GM21576 (cell line): ENCODE measurements at regions not wholly inside any gene's neighbourhood (a gene's known extent, or its start where the extent isn't known, plus 50 kb on each side); places are given as distances from the start of the nearest gene placed in this dataset.
"Not testable (repeated sequence)": the region's sequence is repeated elsewhere in the genome, so short reads cannot be mapped to it uniquely, and the experiment has no call there.

Source experiments
- ATAC-seq: cut with Tn5 transposase; IDR thresholded peaks from one replicate; pipeline ENCODE4 v1.9.1; 2021; ENCODE audit warnings: mild to moderate bottlenecking, moderate library complexity; ENCODE audit not compliant: unreplicated experiment

DNA sequence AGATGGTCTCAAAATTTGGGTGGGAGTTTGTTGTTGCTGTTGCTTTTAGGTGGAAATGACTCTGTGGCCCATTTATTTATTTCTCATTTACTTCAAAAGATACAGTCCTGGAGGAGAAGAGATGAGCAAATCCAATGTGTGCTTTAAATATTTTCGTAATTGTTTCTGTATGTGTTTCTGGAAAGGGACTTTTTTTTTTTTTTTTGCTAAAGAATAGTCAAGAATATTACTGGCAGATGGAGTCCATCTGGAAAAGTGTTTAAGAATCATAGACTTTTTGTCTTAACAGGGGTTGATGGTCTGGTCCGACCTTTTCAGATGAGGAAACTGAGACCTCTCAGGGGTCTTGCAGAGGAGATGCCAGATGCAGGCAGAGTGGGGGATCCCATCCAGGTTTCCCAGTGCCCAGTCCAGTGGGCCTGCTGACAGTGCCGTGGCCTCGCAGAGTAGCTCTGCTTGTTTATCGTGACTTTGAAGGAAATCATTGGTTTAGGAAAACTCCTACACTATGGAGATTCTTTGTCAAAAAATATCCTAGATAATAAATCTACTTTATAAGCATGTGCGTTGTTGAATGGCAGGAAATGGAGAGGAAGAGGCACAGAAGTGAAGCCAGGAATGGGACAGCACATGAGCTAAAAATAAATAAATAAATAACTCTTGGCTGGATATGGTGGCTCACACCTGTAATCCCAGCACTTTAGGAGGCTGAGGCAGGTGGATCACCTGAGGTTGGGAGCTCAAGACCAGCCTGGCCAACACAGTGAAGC is 164.3 kb upstream of the SVIL start:
- ATAC-seq, result no peak

DNA sequence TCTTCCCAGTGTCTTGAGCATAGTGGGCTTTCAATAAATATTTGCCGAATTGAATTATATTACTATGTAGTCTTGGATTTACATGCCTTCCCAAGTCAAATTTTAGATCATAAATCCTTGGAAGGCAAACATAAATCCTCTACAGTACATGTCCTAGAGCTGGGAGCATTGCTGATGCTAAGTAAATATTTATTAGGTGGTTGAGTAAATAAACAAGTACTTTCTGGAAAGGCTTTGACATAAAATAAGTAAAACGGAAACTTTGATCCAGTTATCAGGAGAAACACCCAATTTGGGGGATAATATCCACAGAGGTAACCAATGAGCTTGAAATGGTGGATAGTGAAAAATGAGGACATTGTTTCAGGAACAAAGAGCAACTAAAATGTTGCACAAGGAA is 162.8 kb upstream of the SVIL start:
- ATAC-seq, result no peak

DNA sequence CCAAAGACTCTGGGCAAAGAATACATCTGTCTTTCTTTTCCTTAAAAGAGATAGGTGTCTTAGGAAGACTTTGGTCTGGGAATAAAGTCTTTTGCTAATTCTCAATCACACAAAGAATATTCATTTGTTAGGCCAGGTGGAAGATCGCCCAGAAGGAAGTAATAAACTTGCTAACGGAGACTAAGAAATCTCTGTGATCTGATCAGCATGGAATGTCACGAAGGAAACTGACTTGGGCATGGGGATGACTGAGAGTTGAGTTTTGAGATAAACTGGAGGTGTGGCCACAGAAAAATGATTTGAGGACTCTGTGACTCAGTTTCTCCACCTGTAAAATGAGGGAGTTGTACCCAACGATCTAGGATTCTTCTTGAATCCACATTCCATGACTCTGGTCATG is 161.1 kb upstream of the SVIL start:
- no peak for ATAC-seq

DNA sequence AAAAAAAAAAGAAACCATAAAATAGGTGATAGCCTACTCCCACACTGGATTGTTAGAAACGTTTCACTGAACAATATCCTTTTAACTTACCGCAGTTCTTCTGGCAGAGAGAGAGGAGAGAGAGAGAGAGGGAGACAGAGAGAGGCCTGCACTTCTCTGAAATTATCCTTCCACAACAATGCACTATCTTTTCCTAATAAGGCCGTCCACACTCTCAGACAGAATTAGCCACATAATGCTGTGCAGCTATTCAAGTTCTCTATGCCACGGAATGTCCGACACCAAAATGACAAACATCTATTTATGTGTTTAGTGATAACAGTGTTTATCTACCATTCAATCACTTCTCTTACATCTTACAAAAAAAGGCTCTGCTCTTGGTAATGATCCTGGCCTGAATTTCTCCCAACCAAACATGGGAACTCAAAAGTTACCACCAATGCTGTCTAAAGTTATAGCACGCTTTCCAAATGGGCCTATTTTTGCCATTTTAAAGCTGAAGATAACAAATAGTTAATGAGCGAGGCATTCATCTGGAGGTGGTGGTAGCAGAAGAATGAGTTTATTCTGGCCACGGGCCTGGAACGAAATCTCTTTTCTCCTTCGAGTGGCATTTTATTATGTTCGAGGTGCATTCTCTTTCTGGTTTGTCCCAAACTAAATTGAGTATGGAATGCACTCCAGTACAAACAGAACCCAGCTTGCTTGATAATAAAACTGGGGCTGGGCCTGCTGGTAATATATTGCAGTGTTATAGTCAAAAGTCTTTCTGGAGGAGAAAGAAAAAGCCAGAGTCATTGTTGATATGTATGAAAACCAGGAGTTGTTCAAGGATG is 160.2 kb upstream of the SVIL start:
- no peak for ATAC-seq

DNA sequence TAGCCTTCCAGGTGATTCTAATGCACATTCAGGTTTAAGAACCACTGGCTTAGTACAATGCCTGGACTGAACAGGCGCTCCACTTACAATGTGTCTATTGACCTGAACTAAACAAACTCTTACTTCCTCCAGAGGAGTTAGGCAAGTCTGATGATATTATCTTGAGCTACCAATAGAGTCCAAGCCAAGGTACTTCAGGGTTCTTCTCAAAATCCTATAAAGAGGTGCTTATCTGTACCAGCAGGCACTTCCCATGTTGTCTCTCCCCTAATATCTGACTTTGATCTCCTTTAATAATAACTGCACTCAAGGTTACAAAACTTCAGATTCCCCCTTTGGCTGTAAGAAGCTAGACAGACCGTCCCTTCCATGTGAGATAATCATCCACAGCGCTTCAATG is 157.0 kb upstream of the SVIL start:
- ATAC-seq, result no peak

DNA sequence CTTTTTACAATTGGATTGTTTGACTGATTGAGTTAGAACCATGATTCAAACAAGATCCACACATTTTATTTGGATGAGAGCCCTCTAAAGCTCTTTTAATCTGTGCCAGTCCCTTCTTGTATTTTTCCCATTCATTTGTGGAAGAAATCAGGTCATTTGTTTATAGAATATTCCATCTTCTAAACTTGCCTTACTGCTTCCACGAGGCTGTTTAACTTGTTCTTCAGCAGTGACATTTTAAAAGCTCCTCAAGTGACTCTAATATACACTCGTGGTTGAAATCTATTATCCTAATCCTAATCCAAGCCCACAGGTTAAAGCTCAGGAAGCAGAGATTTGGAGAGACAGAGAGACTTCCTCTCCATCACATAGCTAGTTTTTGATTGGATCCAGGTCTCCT is 155.4 kb upstream of the SVIL start:
- no peak for ATAC-seq

DNA sequence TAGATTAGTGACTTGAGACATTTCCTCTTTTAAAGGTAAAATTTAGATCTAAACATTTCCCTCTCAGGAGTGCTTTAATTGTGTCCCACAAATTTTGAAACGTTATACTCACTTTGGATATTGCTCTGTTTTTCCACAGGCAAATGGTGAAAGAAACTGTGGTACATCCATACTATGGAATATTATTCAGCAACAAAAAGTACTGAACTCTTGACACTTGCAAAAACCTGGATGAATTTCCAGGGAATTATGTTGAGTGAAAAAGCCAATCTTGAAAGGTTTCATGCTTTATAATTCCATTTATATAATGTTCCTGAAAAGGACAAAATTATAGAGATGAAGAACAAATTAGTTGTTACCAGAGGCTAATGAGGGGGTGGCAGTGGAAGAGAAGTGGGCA is 153.3 kb upstream of the SVIL start:
- no peak for ATAC-seq

DNA sequence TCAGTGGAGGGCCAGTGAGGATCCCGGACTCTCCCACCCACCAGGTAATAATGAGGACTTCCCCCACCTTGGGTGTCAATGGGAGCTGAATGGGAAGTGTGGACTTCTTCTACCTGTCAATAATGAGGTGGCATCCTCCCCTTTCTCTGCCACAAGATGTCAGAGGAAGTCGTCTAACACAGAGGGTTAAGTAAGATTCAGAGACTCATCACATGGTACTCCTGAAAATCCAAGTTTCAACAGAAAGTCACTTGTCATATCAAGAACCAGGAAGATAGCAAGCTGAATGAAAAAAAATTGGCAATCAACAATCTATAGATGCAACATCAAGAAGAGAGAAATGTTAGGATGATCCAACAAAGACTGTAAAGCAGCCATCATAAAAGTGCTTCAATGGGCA is 150.9 kb upstream of the SVIL start:
- ATAC-seq, result no peak

DNA sequence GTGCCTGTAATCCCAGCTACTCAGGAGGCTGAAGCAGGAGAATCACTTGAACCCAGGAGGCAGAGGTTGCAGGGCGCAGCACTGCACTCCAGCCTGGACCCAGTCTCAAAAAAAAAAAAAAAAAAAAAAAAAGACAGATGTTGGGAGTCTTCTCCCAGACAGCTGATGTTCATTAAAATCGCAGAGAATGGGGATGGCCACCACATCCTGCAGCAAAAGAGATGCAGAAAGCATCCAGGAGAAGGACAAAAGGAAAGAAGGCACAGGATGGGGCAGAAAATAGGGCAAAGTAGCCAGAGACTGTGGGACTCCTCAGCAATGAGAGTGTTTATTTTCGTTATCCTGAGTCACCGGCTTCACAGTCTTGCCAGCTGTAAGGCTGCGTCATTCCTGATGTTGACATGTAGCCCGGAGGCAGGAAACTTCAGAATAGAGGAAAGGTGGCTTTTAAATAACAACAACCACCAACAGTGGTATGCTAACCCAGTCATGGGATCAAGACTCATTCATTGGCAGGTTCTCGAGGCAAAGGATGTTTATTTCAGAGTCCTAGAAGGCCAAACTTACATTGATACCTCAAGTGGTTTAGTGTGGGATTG is 149.5 kb upstream of the SVIL start:
- ATAC-seq, result no peak

DNA sequence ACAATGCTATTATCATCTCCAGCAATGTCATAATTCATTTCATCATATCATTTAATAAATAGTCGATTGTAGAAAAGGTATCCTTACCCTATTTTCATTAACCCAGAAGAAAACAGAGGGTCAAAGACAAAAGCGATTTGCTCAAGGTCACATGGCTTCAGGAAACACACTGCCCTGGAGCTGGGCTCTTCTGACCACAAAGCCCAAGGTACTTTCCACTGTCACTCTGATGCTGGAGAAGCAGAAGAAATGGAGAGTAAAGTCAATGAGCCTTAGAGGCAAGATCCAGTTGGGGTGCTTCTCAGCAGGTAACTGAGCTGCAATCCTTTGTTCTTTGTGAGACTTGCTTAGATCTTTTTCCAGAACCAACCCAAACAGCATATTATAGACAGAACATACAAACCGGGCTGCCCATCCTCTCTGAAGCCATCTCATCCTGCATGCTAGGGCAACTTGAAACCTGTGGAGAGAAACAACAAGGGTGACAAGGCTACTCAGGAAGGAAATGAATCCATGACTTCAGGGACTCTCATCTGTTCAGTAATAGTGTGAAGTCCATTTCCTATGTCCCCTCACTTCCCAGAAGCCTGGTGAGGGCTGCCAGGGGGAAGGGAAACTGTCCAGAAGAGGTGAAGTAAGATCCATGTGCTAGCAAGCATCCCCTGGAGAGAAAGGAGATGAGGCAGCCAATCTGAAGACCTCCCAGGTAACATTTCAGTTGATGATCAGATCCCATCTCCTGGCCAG is 148.6 kb upstream of the SVIL start:
- no peak for ATAC-seq

DNA sequence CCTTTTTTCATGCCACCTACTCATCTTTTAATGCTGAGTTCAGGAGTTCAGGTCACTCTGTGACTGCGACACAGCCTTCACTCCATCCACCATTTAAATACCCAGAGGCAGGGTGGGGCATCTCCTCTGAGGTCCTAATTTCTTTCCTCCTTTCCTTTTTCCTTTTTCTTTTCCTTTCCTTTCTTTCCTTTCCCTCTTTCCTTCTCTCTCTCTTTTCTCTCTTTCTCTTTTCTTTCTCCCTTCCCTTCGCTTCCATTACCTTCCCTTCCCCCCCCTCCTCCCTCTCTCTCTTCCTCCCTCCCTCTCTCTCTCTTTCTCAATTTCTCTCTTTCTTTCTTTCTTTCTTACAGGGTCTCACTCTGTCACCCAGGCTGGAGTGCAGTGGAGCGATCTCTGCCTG is 145.9 kb upstream of the SVIL start:
- no peak for ATAC-seq

DNA sequence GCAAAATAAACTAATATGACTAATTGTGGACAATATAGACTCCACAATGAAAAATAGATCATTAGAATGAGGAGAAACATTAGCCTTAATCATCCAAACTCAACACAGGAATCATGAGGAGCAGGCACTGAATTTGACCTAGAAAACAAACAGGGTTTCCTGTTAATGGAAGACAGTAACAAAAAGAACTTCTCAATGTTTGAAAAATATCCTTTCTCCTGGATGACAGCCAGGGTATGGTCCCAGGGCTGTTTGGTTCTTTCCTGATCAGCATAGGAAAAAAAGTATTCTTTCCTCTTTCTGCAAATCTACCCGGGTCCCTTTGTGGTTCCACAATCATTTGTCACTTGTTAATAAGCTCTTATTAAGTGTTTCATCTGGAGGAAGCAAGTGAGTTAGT is 145.3 kb upstream of the SVIL start:
- ATAC-seq, result no peak

DNA sequence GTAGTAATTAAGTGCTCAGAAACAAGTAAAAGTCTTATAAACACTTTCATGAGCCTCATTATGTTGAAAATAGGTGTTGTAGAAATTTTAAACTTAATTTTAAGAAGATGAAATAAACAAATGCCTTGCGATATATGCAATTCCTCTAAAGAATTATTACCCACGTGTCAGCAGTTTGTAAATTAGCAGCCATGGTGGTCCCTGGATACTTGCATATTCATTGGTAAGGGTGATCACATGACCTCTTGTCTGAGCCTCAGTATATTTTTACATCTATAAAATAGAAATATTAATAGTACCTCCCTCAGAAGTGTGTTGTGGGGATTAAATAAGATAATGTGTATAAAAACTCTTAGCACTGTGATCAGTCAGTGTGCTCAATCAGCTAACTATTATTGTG is 141.5 kb upstream of the SVIL start:
- ATAC-seq, result no peak

DNA sequence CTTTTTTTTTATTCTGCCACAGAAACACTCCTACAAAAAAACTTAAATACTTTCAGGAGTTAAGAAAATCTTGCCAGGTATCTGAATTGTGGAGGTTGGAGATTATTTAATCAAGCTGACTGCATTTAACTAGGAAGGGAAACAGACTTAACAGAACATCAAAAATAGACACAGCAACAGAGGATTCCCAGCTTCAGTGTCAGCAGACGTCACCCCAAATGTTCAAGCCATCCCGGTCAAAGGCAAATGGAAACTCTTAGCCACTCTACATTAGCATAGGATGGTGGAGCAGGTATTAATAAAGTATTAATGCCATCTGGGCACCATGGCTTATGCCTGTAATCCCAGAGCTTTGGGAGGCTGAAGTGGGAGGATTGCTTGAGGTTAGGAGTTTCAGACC is 139.7 kb upstream of the SVIL start:
- no peak for ATAC-seq

DNA sequence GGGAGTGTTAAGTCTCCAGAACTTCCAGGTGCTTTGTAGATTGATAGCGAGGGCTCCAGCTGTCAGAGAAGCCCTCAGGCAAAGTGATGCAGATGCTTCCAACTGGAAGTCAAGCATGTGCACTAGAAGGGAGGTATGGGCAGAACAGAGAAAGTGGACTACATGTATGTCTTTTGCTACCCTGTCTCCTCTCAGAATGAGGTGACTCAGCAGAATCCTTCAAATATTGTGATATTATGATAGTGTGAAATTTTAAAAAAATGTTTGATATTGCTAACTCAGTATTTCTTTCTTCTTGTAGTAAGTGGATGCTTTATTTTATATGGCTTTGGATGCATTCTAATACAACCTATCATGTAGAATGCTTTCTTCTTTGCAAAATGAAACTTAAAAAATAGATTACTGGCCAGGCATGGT is 138.9 kb upstream of the SVIL start:
- no peak for ATAC-seq

DNA sequence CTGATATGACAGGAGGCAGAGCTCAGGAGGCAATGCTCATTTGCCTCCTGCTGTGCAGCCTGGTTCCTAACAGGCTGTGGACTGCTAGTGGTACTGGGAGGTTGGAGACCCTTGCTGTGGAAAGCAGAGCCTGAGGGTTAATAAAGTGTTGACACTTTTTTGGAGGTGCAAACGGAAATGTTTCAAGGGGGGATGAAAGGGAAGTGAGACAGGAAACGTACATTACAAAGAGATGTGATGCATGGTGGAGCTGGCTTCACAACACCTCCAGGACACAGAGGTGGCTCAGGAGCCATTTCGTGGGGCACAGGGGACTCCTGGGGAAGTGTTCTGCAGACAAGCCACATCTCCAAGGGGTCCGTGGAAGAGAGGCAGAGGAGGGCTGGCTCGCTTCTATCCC is 137.6 kb upstream of the SVIL start:
- ATAC-seq, result no peak

DNA sequence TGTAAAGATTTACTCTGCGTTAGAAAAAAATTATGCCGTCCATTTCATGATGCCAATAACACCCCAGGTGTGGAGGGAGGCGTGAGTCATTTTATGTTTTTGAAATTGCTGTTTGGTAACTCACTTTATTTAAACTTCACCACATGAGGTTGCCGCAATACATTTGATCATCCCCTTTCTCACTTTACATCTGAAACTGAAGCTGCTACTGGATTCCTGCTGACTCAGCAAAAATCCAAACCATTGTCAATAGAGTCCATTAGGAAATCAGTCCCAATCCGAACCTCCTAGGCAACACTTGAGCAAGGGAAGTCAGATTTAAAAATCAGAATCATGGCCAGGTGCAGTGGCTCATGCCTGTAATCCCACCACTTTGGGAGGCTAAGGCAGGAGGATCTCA is 136.6 kb upstream of the SVIL start:
- no peak for ATAC-seq

DNA sequence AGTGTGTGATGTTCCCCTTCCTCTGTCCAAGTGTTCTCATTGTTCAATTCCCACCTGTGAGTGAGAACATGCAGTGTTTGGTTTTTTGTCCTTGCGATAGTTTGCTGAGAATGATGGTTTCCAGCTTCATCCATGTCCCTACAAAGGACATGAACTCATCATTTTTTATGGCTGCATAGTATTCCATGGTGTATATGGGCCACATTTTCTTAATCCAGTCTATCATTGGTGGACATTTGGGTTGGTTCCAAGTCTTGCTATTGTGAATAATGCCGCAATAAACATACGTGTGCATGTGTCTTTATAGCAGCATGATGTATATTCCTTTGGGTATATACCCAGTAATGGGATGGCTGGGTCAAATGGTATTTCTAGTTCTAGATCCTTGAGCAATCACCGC is 134.5 kb upstream of the SVIL start:
- ATAC-seq, result not testable (repeated sequence)

DNA sequence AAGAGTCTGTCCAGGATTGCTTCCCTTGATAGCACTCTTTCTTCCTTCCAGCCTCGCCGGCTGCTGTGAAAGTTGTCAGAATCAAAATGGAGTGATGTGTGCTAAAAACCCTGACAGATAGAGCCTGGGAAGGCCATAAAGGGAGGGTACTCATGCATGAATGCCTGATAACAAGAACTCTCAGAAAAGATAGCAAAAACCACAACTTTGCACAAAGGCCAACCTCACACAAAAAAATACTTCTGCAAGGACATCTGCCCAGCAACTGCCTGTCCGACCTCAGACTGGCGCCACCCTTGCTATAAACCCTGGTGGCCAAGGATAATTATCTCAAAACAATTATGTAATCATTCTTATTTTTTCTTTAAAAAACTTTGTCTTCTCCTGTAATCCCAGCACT is 133.2 kb upstream of the SVIL start:
- no peak for ATAC-seq

DNA sequence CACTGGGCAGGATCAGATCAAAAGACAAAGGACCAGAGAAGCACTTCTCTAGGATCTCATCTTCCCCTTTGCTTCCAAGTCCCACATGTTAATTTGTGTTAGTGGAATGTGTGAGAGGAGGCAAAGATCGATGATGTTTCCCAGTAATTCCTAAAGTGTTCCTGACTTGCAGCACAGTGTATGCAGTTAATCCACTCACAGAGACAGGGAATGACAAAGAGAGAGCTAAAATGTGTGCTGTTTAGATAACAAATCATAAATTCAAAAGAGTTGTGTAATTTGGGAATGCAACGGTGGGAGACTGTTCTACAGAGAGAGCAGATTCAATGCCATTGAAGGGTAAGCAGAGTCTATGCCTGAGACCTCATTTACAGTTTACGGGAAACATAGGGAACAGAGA is 132.0 kb upstream of the SVIL start:
- ATAC-seq, result no peak

DNA sequence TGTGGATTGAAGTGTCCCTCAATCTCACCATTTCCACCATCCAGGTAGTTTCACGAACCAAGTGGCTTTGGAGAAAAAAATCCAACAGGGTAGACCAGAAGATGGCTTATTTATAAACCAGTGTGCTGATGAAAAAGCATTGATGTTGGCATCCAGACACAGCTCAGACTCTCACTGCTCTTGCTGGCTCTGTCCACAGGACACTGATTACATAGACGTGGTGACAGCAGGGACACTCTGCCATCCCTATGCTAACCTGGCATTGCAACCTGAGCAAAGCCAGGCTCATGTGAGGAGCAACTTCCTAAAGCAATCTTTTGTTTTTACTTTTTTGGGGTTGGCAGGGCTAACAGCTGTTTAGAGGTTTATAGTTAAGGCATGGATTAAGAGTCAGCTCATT is 130.6 kb upstream of the SVIL start:
- no peak for ATAC-seq
